Neural cell (in vitro differentiated cells): ENCODE measurements at regions not wholly inside any gene's neighbourhood (a gene's known extent, or its start where the extent isn't known, plus 50 kb on each side); places are given as distances from the start of the nearest gene placed in this dataset.
"Not testable (repeated sequence)": the region's sequence is repeated elsewhere in the genome, so short reads cannot be mapped to it uniquely, and the experiment has no call there.

Experiments used
- H2AFZ ChIP-seq: fragments of 200-600, 300-800 bp; sonication (generic), shearing (Covaris generic); 2 replicates; pipeline ENCODE4 v1.6.0; 2014; ENCODE audit warnings: low read depth, mild to moderate bottlenecking, antibody characterized with exemption, low read length, moderate library complexity
- H3F3A ChIP-seq: fragments of 200-600 bp; shearing (Covaris generic); 2 replicates; pipeline ENCODE4 v1.6.1; 2016; ENCODE audit warnings: mild to moderate bottlenecking, moderate library complexity, mixed read lengths, antibody characterized with exemption, low read length; ENCODE audit not compliant: insufficient read depth, poor library complexity, severe bottlenecking
- H3K27ac ChIP-seq: fragments of 200-600, 300-800 bp; sonication (generic), shearing (Covaris generic); 2 replicates; pipeline ENCODE4 v1.5.1; 2014; ENCODE audit warnings: mild to moderate bottlenecking, low read length, moderate library complexity
- H3K27me3 ChIP-seq: fragments of 300-800, 200-600 bp; sonication (generic), shearing (Covaris generic); 2 replicates; pipeline ENCODE4 v1.6.0; 2014; ENCODE audit warnings: mild to moderate bottlenecking, low read depth, low read length, moderate library complexity; ENCODE audit not compliant: insufficient read depth
- H3K36me3 ChIP-seq: fragments of 300-800, 200-600 bp; sonication (generic), shearing (Covaris generic); 2 replicates; pipeline ENCODE4 v1.5.1; 2014; ENCODE audit warnings: mild to moderate bottlenecking, antibody characterized with exemption, low read length, moderate library complexity; ENCODE audit not compliant: insufficient read depth
- H3K4me2 ChIP-seq: fragments of 300-800, 200-600 bp; sonication (generic), shearing (Covaris generic); 2 replicates; pipeline ENCODE4 v1.6.0; 2014; ENCODE audit warnings: mild to moderate bottlenecking, low read length
- H3K4me3 ChIP-seq: fragments of 300-800, 200-600 bp; sonication (generic), shearing (Covaris generic); 2 replicates; pipeline ENCODE4 v1.5.1; 2014; ENCODE audit warnings: mild to moderate bottlenecking, low read length, moderate library complexity
- H3K79me2 ChIP-seq: fragments of 200-600 bp; shearing (Covaris generic); replicated peaks from 2 replicates; pipeline ENCODE4 v1.6.0; 2014; ENCODE audit warnings: mild to moderate bottlenecking, low read length, moderate library complexity; ENCODE audit not compliant: insufficient read depth
- H3K9ac ChIP-seq: fragments of 300-800, 200-600 bp; sonication (generic), shearing (Covaris generic); 2 replicates; pipeline ENCODE4 v1.6.1; 2016; ENCODE audit warnings: mild to moderate bottlenecking, low read length, mixed read lengths
- H3K9me2 ChIP-seq: fragments of 200-600 bp; shearing (Covaris generic); 2 replicates; pipeline ENCODE4 v1.6.1; 2016; ENCODE audit warnings: mild to moderate bottlenecking, low read length, mixed read lengths; ENCODE audit not compliant: insufficient read depth
- H3K9me3 ChIP-seq: fragments of 200-600, 300-800 bp; sonication (generic), shearing (Covaris generic); 2 replicates; pipeline ENCODE4 v1.6.1; 2016; ENCODE audit warnings: mild to moderate bottlenecking, mixed run types, low read length, moderate library complexity, mixed read lengths
- H4K20me1 ChIP-seq: fragments of 200-600 bp; shearing (Covaris generic); 2 replicates; pipeline ENCODE4 v1.6.1; 2016; ENCODE audit warnings: mild to moderate bottlenecking, mixed run types; ENCODE audit not compliant: insufficient read depth
- CTCF ChIP-seq: fragments of 450-650 bp; IDR thresholded peaks from 2 replicates; pipeline ENCODE4 v1.5.1; 2014; ENCODE audit warnings: antibody characterized with exemption, mild to moderate bottlenecking, moderate library complexity; ENCODE audit not compliant: poor library complexity, severe bottlenecking
- EP300 ChIP-seq: fragments of 450-650 bp; conservative IDR thresholded peaks from 2 replicates; pipeline ENCODE4 v1.6.1; 2014; ENCODE audit warnings: antibody characterized with exemption, mild to moderate bottlenecking, moderate library complexity; ENCODE audit not compliant: poor library complexity, severe bottlenecking
- EZH2 ChIP-seq: fragments of 200-600, 300-800 bp; shearing (Covaris generic), sonication (generic); IDR thresholded peaks from 2 replicates; pipeline ENCODE4 v1.6.1; 2014; ENCODE audit warnings: antibody characterized with exemption, low read length, borderline replicate concordance, mild to moderate bottlenecking; ENCODE audit not compliant: insufficient read depth, poor library complexity, severe bottlenecking
- MXI1 ChIP-seq: fragments of 450-650 bp; conservative IDR thresholded peaks from 2 replicates; pipeline ENCODE4 v1.6.1; 2014; ENCODE audit warnings: antibody characterized with exemption, mild to moderate bottlenecking; ENCODE audit not compliant: poor library complexity, severe bottlenecking
- POLR2AphosphoS5 ChIP-seq: IDR thresholded peaks from 2 replicates; pipeline ENCODE4 v1.6.1; 2012
- RAD21 ChIP-seq: fragments of 450-650 bp; conservative IDR thresholded peaks from 2 replicates; pipeline ENCODE4 v1.6.1; 2014; ENCODE audit warnings: antibody characterized with exemption, mild to moderate bottlenecking, moderate library complexity
- SMC3 ChIP-seq: fragments of 450-650 bp; conservative IDR thresholded peaks from 2 replicates; pipeline ENCODE4 v1.6.1; 2014; ENCODE audit warnings: antibody characterized with exemption, mild to moderate bottlenecking, moderate library complexity; ENCODE audit not compliant: poor library complexity
- TAF1 ChIP-seq: IDR thresholded peaks from 2 replicates; pipeline ENCODE4 v1.6.1; 2012; ENCODE audit warnings: low read depth
- TF ChIP-seq, protein P1 (sequence below): IDR thresholded peaks from 2 replicates; pipeline ENCODE4 v1.6.1; 2012; ENCODE audit warnings: borderline replicate concordance

GRCh38 chr2:194842871-194843270 is 814.2 kb upstream of the SLC39A10 start:
- TF ChIP-seq TAF1 (no peak), CTCF (no peak), RAD21 (no peak), MXI1 (no peak), EP300 (no peak), POLR2AphosphoS5 (no peak), EZH2 (no peak), SMC3 (no peak)
- TF ChIP-seq, protein P1, sequence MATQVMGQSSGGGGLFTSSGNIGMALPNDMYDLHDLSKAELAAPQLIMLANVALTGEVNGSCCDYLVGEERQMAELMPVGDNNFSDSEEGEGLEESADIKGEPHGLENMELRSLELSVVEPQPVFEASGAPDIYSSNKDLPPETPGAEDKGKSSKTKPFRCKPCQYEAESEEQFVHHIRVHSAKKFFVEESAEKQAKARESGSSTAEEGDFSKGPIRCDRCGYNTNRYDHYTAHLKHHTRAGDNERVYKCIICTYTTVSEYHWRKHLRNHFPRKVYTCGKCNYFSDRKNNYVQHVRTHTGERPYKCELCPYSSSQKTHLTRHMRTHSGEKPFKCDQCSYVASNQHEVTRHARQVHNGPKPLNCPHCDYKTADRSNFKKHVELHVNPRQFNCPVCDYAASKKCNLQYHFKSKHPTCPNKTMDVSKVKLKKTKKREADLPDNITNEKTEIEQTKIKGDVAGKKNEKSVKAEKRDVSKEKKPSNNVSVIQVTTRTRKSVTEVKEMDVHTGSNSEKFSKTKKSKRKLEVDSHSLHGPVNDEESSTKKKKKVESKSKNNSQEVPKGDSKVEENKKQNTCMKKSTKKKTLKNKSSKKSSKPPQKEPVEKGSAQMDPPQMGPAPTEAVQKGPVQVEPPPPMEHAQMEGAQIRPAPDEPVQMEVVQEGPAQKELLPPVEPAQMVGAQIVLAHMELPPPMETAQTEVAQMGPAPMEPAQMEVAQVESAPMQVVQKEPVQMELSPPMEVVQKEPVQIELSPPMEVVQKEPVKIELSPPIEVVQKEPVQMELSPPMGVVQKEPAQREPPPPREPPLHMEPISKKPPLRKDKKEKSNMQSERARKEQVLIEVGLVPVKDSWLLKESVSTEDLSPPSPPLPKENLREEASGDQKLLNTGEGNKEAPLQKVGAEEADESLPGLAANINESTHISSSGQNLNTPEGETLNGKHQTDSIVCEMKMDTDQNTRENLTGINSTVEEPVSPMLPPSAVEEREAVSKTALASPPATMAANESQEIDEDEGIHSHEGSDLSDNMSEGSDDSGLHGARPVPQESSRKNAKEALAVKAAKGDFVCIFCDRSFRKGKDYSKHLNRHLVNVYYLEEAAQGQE = no peak
- Histone ChIP-seq H2AFZ (no peak overlapping the region), H3K36me3 (no peaks in the 10 kb centered on the region), H3K4me3 (no peak overlapping the region), H3K27me3 (no peaks in the 10 kb centered on the region), H3K9me2 (no peaks in the 10 kb centered on the region), H3K9ac (no peak overlapping the region), H4K20me1 (no peaks in the 10 kb centered on the region), H3K9me3 (peaks cover 2% of the 10 kb centered on the region), H3K27ac (no peak overlapping the region), H3K4me2 (no peak overlapping the region), H3K79me2 (no peaks in the 10 kb centered on the region), H3F3A (no peaks in the 10 kb centered on the region)

DNA sequence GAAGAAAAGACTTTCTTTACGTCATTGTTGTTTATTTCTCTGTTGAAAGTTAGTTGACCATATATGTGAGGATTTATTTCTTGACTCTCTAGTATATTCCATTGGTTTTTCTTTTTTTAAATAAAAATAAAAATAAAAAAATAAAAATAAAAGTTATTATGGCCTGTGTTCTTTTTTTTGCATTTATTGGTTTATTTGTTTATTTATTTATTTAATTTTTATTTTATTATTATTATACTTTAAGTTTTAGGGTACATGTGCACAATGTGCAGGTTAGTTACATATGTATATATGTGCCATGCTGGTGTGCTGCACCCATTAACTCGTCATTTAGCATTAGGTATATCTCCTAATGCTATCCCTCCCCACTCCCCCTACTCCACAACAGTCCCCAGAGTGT is 822.7 kb upstream of the SLC39A10 start:
- H4K20me1 ChIP-seq, H3K79me2 ChIP-seq, H3K9me2 ChIP-seq, H3K4me3 ChIP-seq, H3K9ac ChIP-seq, H3K9me3 ChIP-seq, H3K27ac ChIP-seq, H3K27me3 ChIP-seq, H3K4me2 ChIP-seq, H3K36me3 ChIP-seq, H2AFZ ChIP-seq, H3F3A ChIP-seq: not testable (repeated sequence)

DNA sequence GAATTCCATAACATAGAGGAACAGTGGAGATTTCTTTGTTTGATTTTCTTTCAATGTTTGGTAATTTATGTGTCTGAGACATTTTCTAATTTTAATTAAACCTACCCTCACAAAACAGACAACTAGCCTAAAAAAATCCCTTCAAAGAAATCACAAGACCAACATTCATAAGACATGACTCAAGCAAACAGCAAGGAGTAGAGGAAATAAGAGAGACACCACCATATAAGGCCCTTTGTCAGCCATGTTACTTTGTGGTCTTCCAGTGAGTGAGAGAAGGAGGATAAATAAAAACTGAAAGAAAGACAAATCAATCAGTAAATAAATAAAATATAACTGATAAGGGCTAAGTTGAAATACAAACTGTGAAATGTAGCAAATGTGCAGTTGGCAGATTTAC is 830.8 kb upstream of the SLC39A10 start:
- H3K36me3 ChIP-seq = no peaks in the 10 kb centered on the region
- H4K20me1 ChIP-seq = no peaks in the 10 kb centered on the region
- no peaks in the 10 kb centered on the region for H3K27me3 ChIP-seq
- no peak overlapping the region for H3K4me2 ChIP-seq
- no peaks in the 10 kb centered on the region for H3K9me3 ChIP-seq
- no peaks in the 10 kb centered on the region for H3K9me2 ChIP-seq
- no peak overlapping the region for H2AFZ ChIP-seq
- no peaks in the 10 kb centered on the region for H3K79me2 ChIP-seq
- peaks cover 4% of the 10 kb centered on the region for H3F3A ChIP-seq
- TF ChIP-seq CTCF (no peak), RAD21 (no peak), MXI1 (no peak), EP300 (no peak), SMC3 (no peak), EZH2 (no peak), POLR2AphosphoS5 (no peak), TAF1 (no peak)
- TF ChIP-seq, protein P1 = no peak
- H3K9ac ChIP-seq = no peak overlapping the region
- H3K27ac ChIP-seq = no peak overlapping the region
- H3K4me3 ChIP-seq = no peak overlapping the region
